ENCODE measurements at regions not wholly inside any gene's neighbourhood (a gene's known extent, or its start where the extent isn't known, plus 50 kb on each side); places are given as distances from the start of the nearest gene placed in this dataset.

GRCh38 chr7:69196593-69196992 lies 401.7 kb upstream of the AUTS2 start (continued):
- no peak for TF ChIP-seq CHD7 (IDR thresholded peaks at IDR 0.05; ENCODE audit: insufficient replicate concordance, low read length)
- TF ChIP-seq CHD2 (IDR thresholded peaks at IDR 0.05; ENCODE audit: low read length) = no peak
- no peak for TF ChIP-seq SP2 (IDR thresholded peaks at IDR 0.05; ENCODE audit: low read length)
- no peak for TF ChIP-seq EP300 (IDR thresholded peaks at IDR 0.05; ENCODE audit: borderline replicate concordance in 1 of 2, low read depth in 2 of 2, low read length in 2 of 2)

Data from H1 (cell line).